Hepatocyte (in vitro differentiated cells): ENCODE measurements at regions not wholly inside any gene's neighbourhood (a gene's known extent, or its start where the extent isn't known, plus 50 kb on each side); places are given as distances from the start of the nearest gene placed in this dataset.

Experiments
- CTCF ChIP-seq: fragments of 200-600 bp; sonication (generic); IDR thresholded peaks from 2 replicates; pipeline ENCODE4 v1.5.1; 2016; ENCODE audit warnings: antibody characterized with exemption, mild to moderate bottlenecking; ENCODE audit not compliant: poor library complexity
- EZH2 ChIP-seq: fragments of 200-600 bp; sonication (generic); IDR thresholded peaks from 2 replicates; pipeline ENCODE4 v1.6.1; 2016; ENCODE audit warnings: antibody characterized with exemption, mild to moderate bottlenecking, borderline replicate concordance
- EZH2phosphoT487 ChIP-seq: fragments of 200-600 bp; sonication (generic); IDR thresholded peaks from one replicate; pipeline ENCODE4 v1.6.1; 2018; ENCODE audit warnings: antibody characterized with exemption, mild to moderate bottlenecking, low read depth, moderate library complexity; ENCODE audit not compliant: unreplicated experiment, severe bottlenecking

DNA sequence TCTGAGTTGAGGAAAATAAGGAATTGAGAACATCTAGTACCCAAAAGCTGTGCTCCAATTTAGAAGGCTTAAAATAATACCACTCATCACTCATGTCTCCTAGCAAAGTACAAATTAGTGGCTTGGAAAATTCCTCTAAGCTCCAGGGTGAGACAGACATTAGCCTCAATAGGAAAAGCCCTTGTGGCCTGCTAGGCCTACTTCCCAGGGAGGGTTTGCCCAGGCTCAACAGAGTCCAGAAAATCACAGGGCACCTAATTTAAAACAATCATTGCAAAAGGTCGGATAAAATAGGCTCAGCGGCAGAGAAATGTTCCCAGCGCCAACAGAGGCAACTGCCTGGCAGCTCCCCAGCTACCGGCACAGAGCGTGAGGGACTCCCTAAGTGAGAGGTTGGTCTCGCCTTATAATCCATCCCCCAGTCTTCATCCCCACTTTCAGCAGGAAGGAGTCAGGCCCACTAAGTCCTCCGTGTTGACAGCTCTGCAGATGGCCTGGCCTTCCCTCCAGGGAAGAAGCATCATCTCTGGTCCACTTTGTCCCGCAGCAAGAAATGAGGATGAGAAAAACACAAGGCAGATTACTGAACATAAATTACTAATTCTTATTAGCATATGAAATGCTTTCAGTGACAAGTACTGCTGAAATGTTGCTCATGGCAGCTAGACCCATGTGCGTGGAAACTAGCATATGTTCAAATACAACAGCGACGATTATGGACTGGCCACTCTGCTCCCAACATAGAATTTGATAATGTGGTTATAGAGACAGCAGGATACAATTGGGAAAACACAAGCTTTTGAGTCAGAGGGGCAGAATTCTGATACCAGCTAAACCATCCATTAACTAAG, 1177.7 kb upstream of the AUTS2 start:
- no peak for TF ChIP-seq CTCF
- no peak for TF ChIP-seq EZH2phosphoT487
- no peak for TF ChIP-seq EZH2
